IPS DF 6.9 (cell line): ENCODE measurements at regions not wholly inside any gene's neighbourhood (a gene's known extent, or its start where the extent isn't known, plus 50 kb on each side); places are given as distances from the start of the nearest gene placed in this dataset.

Source experiments
- DNase-seq: peaks from one replicate; pipeline ENCODE4 v3.0.0-alpha.2; 2013; ENCODE audit warnings: low read depth, low spot score
- H3K27ac ChIP-seq: one replicate; pipeline ENCODE4 v1.5.1; 2013; ENCODE audit warnings: low read length, control low read depth
- H3K27me3 ChIP-seq: 2 replicates; pipeline ENCODE4 v1.6.1; 2013; ENCODE audit warnings: mild to moderate bottlenecking, low read length; ENCODE audit not compliant: control insufficient read depth, insufficient read depth
- H3K36me3 ChIP-seq: 2 replicates; pipeline ENCODE4 v1.6.1; 2013; ENCODE audit warnings: low read length; ENCODE audit not compliant: control insufficient read depth, insufficient read depth
- H3K4me1 ChIP-seq: 2 replicates; pipeline ENCODE4 v1.6.1; 2013; ENCODE audit warnings: low read length; ENCODE audit not compliant: control insufficient read depth, insufficient read depth
- H3K4me3 ChIP-seq: 2 replicates; pipeline ENCODE4 v1.5.1; 2013; ENCODE audit warnings: mild to moderate bottlenecking, low read length
- H3K9me3 ChIP-seq: 2 replicates; pipeline ENCODE4 v1.6.1; 2013; ENCODE audit warnings: low read length, inconsistent platforms; ENCODE audit not compliant: control insufficient read depth, insufficient read depth
- WGBS: extraction: QIAGEN DNeasy Blood & Tissue Kit; methylation state at CpG from one replicate; pipeline ENCODE4 v1.1.7; 2013; ENCODE audit warnings: mixed read lengths, missing lambda C conversion rate; ENCODE audit not compliant: insufficient read length, insufficient coverage; 5-methylcytosine and 5-hydroxymethylcytosine counted together

DNA sequence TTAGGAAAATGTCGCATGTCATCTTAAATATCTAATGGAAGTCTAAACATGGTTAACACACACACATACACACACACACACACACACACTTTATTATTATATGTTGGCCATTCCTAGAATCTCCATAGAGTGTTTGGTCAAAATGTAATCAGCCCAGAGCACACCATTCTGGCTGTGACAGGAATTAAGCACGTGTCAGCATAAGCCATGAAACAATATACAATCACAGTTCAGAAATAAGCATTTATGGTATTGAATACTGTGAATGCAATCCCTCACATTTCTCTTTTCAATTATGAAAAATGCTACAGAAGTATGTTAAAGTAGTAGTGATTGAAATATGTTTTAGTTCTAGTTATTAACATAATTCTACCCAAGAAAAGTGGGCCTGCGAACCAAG lies 611.6 kb downstream of the PRELID2 start:
- no CpG with 5 or more reads among the region's 3 CpGs for WGBS
- H3K4me1 ChIP-seq = no peaks in the 10 kb centered on the region
- H3K36me3 ChIP-seq = no peaks in the 10 kb centered on the region
- H3K4me3 ChIP-seq = no peak overlapping the region
- no peaks in the 10 kb centered on the region for H3K9me3 ChIP-seq
- no peaks in the 10 kb centered on the region; the same call in 1 of the 2 replicates for H3K27me3 ChIP-seq
- no peak for DNase-seq
- H3K27ac ChIP-seq = no peak overlapping the region

DNA sequence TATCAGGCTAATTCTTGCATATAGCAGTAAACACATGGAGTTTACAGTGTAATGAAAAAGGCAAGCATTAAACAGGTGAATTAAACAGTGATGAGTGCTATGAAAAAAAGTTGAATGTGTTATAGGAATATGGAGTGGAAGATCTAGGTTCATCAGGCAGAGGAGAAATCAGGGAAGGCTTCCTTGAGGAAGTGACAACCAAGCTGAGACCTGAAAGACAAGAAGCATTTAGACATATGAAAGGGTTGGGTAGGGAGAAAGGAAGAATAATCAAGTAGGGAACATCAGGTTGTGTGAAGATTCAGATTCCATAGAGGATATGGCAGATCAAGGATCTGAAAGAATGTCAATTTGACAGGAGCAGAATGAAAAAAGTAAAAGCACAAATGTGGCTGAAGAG lies 612.5 kb downstream of the PRELID2 start:
- H3K9me3 ChIP-seq = no peaks in the 10 kb centered on the region

DNA sequence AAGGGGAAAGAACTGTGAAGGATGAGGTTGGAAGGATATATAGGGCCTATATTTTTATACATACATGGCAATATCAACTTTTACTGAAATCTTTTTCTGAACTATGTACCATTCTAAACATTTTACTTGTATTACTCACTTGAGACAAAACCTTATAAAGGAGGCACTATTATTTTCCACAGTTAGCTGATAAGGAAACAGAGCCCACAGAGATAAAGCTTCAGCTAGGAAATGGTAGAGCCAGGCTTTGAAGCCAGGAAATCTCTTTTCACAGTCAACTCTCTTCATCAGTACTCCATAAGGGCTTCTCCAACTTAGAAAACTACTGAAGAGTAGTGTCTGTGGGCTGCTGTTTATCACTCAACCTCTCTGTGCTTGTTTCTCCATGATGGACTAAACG lies 613.7 kb downstream of the PRELID2 start:
- Histone ChIP-seq H3K4me1 (no peaks in the 10 kb centered on the region), H3K9me3 (no peaks in the 10 kb centered on the region), H3K27me3 (no peaks in the 10 kb centered on the region; the same call in 1 of the 2 replicates), H3K4me3 (no peak overlapping the region), H3K36me3 (no peaks in the 10 kb centered on the region), H3K27ac (no peak overlapping the region)
- no peak for DNase-seq
- WGBS = no CpG with 5 or more reads among the region's 1 CpG

More for the DNA sequence above, 612.5 kb downstream of the PRELID2 start:
- Histone ChIP-seq H3K4me1 (no peaks in the 10 kb centered on the region), H3K27me3 (no peaks in the 10 kb centered on the region; the same call in 1 of the 2 replicates), H3K27ac (no peak overlapping the region), H3K36me3 (no peaks in the 10 kb centered on the region), H3K4me3 (no peak overlapping the region)
- DNase-seq = no peak

DNA sequence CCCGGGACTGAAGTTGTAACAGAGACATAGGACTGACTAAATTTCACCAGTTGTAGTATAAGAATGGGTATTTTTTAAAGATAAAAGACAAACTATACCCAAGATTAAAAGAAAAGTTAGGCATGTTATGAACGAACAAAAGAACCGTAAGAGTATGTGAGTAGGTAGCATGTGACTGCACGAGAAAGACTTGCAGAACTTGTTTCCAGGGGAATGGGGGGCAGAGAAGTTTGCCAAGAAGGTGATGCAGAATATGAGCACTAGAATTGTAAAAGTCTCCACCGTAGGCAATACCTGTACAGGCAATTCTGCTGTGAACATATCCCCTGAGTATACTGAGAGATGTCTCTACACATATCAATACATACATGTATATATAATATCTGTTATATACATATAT lies 614.7 kb downstream of the PRELID2 start:
- no peak for DNase-seq
- Histone ChIP-seq H3K36me3 (no peaks in the 10 kb centered on the region), H3K9me3 (no peaks in the 10 kb centered on the region), H3K27me3 (no peaks in the 10 kb centered on the region; the same call in 1 of the 2 replicates), H3K27ac (no peak overlapping the region), H3K4me1 (no peaks in the 10 kb centered on the region), H3K4me3 (no peak overlapping the region)
- WGBS = no CpG with 5 or more reads among the region's 5 CpGs

DNA sequence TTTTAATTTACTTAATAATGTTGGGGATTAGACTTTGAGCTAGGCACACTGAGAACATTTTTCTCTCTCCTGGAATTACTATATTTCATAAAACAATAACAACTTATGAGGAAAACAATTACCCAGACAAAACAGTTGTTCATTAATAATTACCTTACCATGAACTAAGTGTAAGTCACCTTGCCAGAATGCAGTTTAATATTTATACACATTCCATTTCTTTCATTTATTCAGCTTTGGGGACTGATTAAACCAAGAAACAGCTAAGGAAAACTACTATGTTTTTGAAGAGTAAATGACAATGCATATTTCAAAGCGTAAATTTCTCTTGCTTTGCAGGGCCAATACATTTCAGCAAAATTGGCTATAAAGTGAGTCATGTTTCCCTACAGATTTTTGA lies 616.2 kb downstream of the PRELID2 start:
- no peaks in the 10 kb centered on the region for H3K9me3 ChIP-seq
- no peak overlapping the region for H3K4me3 ChIP-seq
- DNase-seq = no peak
- no peak overlapping the region for H3K27ac ChIP-seq
- no peaks in the 10 kb centered on the region; the same call in 1 of the 2 replicates for H3K27me3 ChIP-seq
- H3K4me1 ChIP-seq = no peaks in the 10 kb centered on the region
- no peaks in the 10 kb centered on the region for H3K36me3 ChIP-seq
- WGBS = no CpG with 5 or more reads among the region's 1 CpG

DNA sequence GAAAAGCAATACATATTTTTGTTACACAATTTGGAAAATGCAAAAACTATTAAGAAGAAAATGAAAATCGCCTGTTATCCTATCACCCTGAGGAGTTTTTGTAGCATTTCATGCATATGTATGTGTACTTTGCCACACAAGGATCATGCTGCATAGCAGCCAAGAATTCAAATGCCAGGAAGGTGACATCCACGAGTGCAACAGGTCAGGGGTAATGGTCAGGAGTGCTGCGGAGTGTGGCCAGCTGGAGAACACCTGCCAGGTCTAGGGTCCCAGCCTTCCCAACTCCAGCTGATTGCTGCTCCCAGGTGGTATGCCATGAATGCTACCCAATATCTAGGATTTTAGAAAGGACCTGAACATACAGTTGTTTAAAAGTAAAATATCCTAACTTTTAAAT lies 617.1 kb downstream of the PRELID2 start:
- Histone ChIP-seq H3K4me3 (no peak overlapping the region), H3K27me3 (no peaks in the 10 kb centered on the region), H3K9me3 (no peaks in the 10 kb centered on the region), H3K27ac (no peak overlapping the region), H3K4me1 (no peaks in the 10 kb centered on the region), H3K36me3 (no peaks in the 10 kb centered on the region)
- DNase-seq = no peak
- no CpG with 5 or more reads among the region's 3 CpGs for WGBS

DNA sequence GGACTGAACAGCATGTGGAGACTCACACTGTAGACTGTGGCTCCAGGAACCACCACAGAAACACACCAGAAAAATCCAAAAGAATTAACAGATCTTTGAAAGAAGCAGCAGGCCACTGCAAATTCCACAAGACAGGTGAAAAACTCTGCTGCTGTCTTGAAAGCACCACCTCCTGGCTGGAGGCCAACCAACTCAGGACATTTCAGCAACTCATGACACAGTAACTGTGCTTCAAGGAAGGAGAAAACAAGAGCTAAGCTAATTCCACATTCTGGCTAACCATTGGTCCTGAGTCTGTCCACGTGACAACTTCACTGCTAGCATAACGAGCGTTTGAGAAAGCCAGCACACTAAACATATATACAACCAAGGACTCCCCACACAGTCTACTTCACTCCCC lies 625.1 kb downstream of the PRELID2 start:
- WGBS = no CpG with 5 or more reads among the region's 3 CpGs
- DNase-seq = no peak
- no peak overlapping the region for H3K4me3 ChIP-seq
- no peaks in the 10 kb centered on the region for H3K9me3 ChIP-seq
- H3K36me3 ChIP-seq = no peaks in the 10 kb centered on the region
- H3K4me1 ChIP-seq = no peaks in the 10 kb centered on the region
- no peak overlapping the region for H3K27ac ChIP-seq
- H3K27me3 ChIP-seq = no peaks in the 10 kb centered on the region

DNA sequence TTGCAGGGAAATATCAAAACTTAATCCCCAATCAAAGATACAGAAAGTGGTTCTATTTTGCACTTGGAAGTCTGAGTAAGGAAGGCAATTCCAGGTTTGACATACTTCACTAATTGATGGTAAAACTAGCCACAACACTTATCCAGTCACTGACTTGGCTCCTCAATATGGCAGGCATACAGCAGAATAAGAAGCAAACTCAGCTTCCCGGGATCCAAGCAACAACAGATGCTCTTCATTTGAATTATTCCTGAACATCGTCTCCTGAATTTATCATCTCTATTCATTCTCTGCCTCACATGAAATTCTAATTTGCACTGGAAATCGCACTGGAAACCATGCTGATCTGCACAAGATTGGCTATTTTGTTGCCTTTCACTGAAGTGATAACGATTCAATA lies 629.6 kb downstream of the PRELID2 start:
- no peak overlapping the region for H3K4me3 ChIP-seq
- no CpG with 5 or more reads among the region's 4 CpGs for WGBS
- no peaks in the 10 kb centered on the region for H3K27me3 ChIP-seq
- H3K36me3 ChIP-seq = no peaks in the 10 kb centered on the region
- no peaks in the 10 kb centered on the region for H3K4me1 ChIP-seq
- H3K27ac ChIP-seq = no peak overlapping the region
- DNase-seq = no peak
- H3K9me3 ChIP-seq = no peaks in the 10 kb centered on the region

DNA sequence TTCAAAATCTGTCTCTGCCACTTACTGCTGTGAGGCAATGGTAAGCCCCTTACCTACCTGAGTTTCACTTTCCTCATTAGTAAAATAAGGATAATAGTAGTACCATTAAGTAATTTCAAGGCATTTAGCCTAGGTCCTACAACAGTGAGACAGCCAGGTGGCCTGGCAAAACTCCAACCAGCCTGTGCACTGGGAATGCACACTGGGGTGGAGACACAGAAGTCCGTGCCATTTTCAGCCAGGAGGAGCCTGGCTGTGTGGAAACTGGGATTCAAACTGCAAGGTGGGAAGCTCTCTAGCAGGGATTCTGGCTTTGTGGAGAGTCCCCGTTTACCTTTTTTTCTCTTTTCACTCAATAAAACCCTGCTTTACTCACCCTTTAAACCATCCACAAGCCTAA lies 630.4 kb downstream of the PRELID2 start:
- H3K27me3 ChIP-seq = no peaks in the 10 kb centered on the region
- H3K36me3 ChIP-seq = no peaks in the 10 kb centered on the region
- no peaks in the 10 kb centered on the region for H3K9me3 ChIP-seq
- no peak overlapping the region for H3K4me3 ChIP-seq
- H3K27ac ChIP-seq = no peak overlapping the region
- no peak for DNase-seq
- no CpG with 5 or more reads among the region's 2 CpGs for WGBS
- no peaks in the 10 kb centered on the region for H3K4me1 ChIP-seq

DNA sequence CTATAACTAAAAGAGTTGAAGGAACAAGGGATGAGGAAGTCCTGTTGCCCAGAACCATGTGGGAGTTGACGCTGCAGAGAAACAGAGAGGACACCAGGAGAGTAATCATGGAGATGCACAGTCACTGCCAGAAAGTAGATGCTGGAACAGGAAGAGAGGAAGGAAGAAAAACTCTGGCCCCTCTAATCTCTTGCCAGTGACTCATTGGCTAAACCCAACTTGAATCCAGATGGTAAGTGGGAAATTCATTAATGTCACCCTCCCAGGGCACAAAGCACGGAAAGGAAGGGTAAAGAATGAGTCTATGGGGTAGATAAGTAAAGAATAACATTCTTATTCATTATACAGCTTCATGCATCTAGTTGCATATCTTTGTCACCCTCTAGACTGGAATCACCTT lies 631.9 kb downstream of the PRELID2 start:
- Histone ChIP-seq H3K4me1 (no peaks in the 10 kb centered on the region), H3K9me3 (no peaks in the 10 kb centered on the region), H3K4me3 (no peak overlapping the region), H3K36me3 (no peaks in the 10 kb centered on the region), H3K27me3 (no peaks in the 10 kb centered on the region), H3K27ac (no peak overlapping the region)
- no peak for DNase-seq
- WGBS = no CpG with 5 or more reads among the region's 2 CpGs

DNA sequence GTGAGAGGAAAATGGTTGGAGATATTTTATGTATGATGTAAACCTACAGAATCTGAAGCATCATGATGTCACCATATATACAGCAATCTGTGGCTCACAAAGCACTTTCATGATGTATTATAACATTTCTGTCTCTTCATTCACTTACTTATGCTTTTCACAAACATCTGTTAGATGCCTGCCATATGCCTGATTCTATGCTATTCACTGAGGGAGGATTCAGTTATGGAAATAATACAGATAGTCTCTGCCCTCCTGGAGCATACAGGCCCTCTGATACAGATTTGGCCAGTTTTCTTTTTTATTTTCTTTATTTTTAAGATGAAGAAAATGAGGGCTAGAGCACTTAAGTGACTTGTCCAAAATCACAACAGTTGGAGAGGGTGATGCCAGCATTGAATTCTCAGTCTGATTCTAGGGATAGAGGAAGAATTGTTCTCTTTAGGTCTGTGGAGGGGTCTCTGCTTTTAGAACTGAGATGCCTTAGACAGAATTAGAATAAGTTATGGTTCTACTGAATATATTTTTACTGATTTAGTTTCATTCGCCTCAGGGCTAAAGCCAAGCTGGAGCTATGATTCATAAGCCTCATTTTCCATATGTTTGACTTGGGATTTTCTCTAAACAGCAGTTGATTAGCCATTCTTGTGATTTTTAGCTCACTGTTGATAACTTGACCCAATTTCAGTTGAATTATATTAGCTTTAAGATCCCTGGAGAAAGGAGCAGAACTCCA lies 636.4 kb downstream of the PRELID2 start:
- no CpG with 5 or more reads among the region's 1 CpG for WGBS
- Histone ChIP-seq H3K36me3 (no peaks in the 10 kb centered on the region), H3K27ac (no peak overlapping the region), H3K4me3 (no peak overlapping the region), H3K9me3 (no peaks in the 10 kb centered on the region), H3K4me1 (no peaks in the 10 kb centered on the region), H3K27me3 (no peaks in the 10 kb centered on the region)
- no peak for DNase-seq
